ENCODE measurements at regions not wholly inside any gene's neighbourhood (a gene's known extent, or its start where the extent isn't known, plus 50 kb on each side); places are given as distances from the start of the nearest gene placed in this dataset.

DNA sequence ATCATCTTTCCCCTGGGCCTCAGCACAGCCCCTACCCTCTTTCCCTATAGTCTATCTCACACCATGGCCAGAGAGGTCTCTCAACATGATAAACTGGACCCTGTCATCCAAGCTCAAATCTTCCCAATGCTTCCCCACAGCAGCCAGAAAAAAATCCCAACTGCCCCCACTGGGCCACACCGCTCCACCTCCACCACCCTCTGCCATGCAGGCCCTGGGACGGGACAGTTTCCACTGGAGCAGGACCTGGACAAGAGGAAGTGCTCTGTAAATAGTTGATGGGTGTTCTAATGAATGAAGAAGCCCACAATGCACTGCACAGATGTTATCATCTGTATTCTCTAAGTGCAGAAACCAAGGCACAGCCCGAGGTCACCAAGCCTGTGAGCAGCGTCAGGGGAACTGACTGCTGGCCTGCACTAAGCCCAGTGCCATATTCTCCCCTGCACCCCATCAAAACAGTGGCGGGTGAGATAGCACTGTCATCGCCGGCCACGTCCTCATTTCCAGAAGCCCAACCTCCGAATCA is 161.1 kb downstream of the NUP210 start:
- TF ChIP-seq, protein P1, sequence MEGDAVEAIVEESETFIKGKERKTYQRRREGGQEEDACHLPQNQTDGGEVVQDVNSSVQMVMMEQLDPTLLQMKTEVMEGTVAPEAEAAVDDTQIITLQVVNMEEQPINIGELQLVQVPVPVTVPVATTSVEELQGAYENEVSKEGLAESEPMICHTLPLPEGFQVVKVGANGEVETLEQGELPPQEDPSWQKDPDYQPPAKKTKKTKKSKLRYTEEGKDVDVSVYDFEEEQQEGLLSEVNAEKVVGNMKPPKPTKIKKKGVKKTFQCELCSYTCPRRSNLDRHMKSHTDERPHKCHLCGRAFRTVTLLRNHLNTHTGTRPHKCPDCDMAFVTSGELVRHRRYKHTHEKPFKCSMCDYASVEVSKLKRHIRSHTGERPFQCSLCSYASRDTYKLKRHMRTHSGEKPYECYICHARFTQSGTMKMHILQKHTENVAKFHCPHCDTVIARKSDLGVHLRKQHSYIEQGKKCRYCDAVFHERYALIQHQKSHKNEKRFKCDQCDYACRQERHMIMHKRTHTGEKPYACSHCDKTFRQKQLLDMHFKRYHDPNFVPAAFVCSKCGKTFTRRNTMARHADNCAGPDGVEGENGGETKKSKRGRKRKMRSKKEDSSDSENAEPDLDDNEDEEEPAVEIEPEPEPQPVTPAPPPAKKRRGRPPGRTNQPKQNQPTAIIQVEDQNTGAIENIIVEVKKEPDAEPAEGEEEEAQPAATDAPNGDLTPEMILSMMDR (IDR thresholded peaks at IDR 0.05; ENCODE audit: low read length), result no peak
- TF ChIP-seq EZH2 (optimal IDR thresholded peaks at IDR 0.05; ENCODE audit: low read depth, low read length) (no peak), EZH2phosphoT487 (IDR thresholded peaks at IDR 0.05; ENCODE audit: low read length) (no peak)
